Prostate gland (tissue), 2 donors: ENCODE measurements at regions not wholly inside any gene's neighbourhood (a gene's known extent, or its start where the extent isn't known, plus 50 kb on each side); places are given as distances from the start of the nearest gene placed in this dataset.

Source experiments
- DNase-seq: peaks from one replicate; pipeline ENCODE4 v3.0.0-alpha.2; 2019; ENCODE audit warnings: low spot score
- H3K27ac ChIP-seq, 2 donors: fragments of 200-600 bp; sonication (generic); 2 replicates each; pipeline ENCODE4 v1.5.1; 2017 to 2019
- H3K27me3 ChIP-seq: fragments of 200-600 bp; sonication (generic); replicated peaks from 2 replicates; pipeline ENCODE4 v1.5.1; 2019; ENCODE audit not compliant: insufficient read depth
- H3K36me3 ChIP-seq, 2 donors: fragments of 200-600 bp; sonication (generic); 1 replicate in 1 of 2; 2 replicates in 1 of 2; pipeline versions ENCODE4 v1.5.1 to v1.8.1; 2017 to 2019
- H3K4me1 ChIP-seq: fragments of 200-600 bp; sonication (generic); replicated peaks from 2 replicates; pipeline ENCODE4 v1.5.1; 2019
- H3K4me3 ChIP-seq, 2 donors: fragments of 200-600 bp; sonication (generic); 2 replicates each; pipeline ENCODE4 v1.5.1; 2017 to 2019
- H3K9me3 ChIP-seq: fragments of 200-600 bp; sonication (generic); 2 replicates; pipeline ENCODE4 v1.5.1; 2017
- CTCF ChIP-seq, 4 experiments: fragments of 200-600 bp in 2 of 4; fragments of 450-650 bp in 2 of 4; sonication (generic) in 2 of 4; IDR thresholded peaks; 1 replicate in 3 of 4; 2 replicates in 1 of 4; pipeline ENCODE4 v1.5.1; 2016 to 2019; ENCODE audit warnings: antibody characterized with exemption in 4 of 4, mild to moderate bottlenecking in 2 of 4, moderate library complexity in 2 of 4
- POLR2A ChIP-seq: fragments of 450-650 bp; IDR thresholded peaks from one replicate; pipeline ENCODE4 v1.6.1; 2016; ENCODE audit warnings: antibody characterized with exemption, mild to moderate bottlenecking
- POLR2AphosphoS5 ChIP-seq: sonication (generic); formaldehyde crosslinking; IDR thresholded peaks from one replicate; pipeline ENCODE4 v1.6.1; 2017; ENCODE audit warnings: antibody characterized with exemption
- WGBS: methylation state at CpG from one replicate; pipeline ENCODE4 v1.1.5; 2018; 5-methylcytosine and 5-hydroxymethylcytosine counted together
- intact Hi-C: fragments of 100-400 bp; cut with DNase I; formaldehyde crosslinking; loops from one replicate; pipeline ENCODE4 v1.14.2; 2022

- Histone ChIP-seq H3K27ac (no peak overlapping the region), H3K4me1 (no peaks in the 10 kb centered on the region), H3K4me3 (no peak overlapping the region), H3K36me3 (no peaks in the 10 kb centered on the region), H3K9me3 (no peaks in the 10 kb centered on the region), H3K27me3 (no peaks in the 10 kb centered on the region)
- intact Hi-C loops, result no loop called here
- no peak for DNase-seq
- 76% methylated on average over 1 of the region's 1 CpG for WGBS
- no peak for TF ChIP-seq POLR2A
- no peak for TF ChIP-seq CTCF (IDR thresholded peaks at IDR 0.05)
- TF ChIP-seq POLR2AphosphoS5, result no peak
Observed at GRCh38 chr7:91515961-91516360, 251.7 kb downstream of the FZD1 start.

DNA sequence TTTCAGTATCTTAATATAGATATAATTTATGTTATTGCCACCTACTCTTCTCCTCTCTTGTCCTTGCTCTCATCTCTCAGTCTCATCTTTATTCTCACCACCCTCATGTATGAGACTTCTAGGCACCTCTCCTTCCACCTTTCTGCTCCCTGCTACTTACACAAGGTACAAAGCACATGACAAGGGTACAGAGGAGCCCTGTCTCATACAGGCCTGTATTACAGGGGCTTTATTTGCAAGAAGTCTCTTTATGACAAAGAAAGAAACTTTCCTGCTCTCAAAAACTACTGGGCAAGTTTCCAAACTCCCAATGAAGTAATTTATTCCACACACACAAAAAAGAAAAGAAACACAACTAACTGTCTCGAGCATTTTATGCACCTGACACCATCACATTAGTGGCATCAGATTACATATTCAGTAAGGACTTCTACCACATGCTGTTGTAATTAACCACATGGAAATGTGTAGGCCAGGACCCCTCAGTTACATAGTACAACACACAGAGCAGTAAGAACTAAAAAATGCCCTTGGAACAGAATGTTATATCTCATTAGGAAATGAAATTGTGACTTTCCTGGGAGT, 253.1 kb downstream of the FZD1 start:
- no peak for DNase-seq
- Histone ChIP-seq H3K27ac (no peak overlapping the region), H3K4me1 (no peaks in the 10 kb centered on the region), H3K36me3 (no peaks in the 10 kb centered on the region), H3K4me3 (no peak overlapping the region), H3K27me3 (no peaks in the 10 kb centered on the region), H3K9me3 (no peaks in the 10 kb centered on the region)
- intact Hi-C loops, result no loop called here
- WGBS, result 34% methylated on average over 1 of the region's 1 CpG
- TF ChIP-seq CTCF (IDR thresholded peaks at IDR 0.05), result no peak
- TF ChIP-seq POLR2A, result no peak
- no peak for TF ChIP-seq POLR2AphosphoS5

DNA sequence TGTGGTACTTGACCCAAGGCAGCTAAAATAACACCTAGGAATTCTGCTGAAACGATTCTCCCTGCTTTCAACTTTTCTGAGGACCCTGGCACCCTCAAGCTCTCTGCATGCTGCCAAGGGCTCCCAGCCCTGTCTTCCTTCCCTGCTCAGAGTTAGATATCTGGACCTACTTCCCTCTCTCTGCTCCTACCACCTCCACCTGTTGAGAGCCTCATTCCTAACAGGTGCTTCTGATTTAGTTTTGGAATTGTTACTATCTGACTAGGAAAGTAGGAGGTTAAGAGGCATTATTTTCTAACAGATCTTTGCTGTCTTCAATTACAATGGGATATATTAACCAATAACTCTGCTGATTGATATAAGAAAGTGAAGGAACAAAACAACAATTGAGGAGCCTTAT, 253.8 kb downstream of the FZD1 start:
- H3K27ac ChIP-seq, result no peak overlapping the region
- H3K9me3 ChIP-seq, result no peaks in the 10 kb centered on the region
- no peaks in the 10 kb centered on the region for H3K27me3 ChIP-seq
- H3K36me3 ChIP-seq, result no peaks in the 10 kb centered on the region
- TF ChIP-seq CTCF (IDR thresholded peaks at IDR 0.05), result no peak
- TF ChIP-seq POLR2AphosphoS5, result no peak
- no peak for TF ChIP-seq POLR2A
- DNase-seq, result no peak
- H3K4me3 ChIP-seq, result no peak overlapping the region
- intact Hi-C loops, result no loop called here
- no peaks in the 10 kb centered on the region for H3K4me1 ChIP-seq
- WGBS, result 84% methylated on average over 1 of the region's 1 CpG

GRCh38 chr7:91519241-91520158, 255.3 kb downstream of the FZD1 start:
- H3K4me3 ChIP-seq, result no peak overlapping the region
- no peak overlapping the region for H3K27ac ChIP-seq
- no peaks in the 10 kb centered on the region for H3K9me3 ChIP-seq
- 81% methylated on average over 8 of the region's 8 CpGs for WGBS
- TF ChIP-seq POLR2A, result no peak
- no peak for TF ChIP-seq POLR2AphosphoS5
- TF ChIP-seq CTCF (IDR thresholded peaks at IDR 0.05), result no peak
- intact Hi-C loops, result no loop called here
- no peaks in the 10 kb centered on the region for H3K4me1 ChIP-seq
- no peaks in the 10 kb centered on the region for H3K36me3 ChIP-seq
- no peaks in the 10 kb centered on the region for H3K27me3 ChIP-seq
- DNase-seq, result no peak

DNA sequence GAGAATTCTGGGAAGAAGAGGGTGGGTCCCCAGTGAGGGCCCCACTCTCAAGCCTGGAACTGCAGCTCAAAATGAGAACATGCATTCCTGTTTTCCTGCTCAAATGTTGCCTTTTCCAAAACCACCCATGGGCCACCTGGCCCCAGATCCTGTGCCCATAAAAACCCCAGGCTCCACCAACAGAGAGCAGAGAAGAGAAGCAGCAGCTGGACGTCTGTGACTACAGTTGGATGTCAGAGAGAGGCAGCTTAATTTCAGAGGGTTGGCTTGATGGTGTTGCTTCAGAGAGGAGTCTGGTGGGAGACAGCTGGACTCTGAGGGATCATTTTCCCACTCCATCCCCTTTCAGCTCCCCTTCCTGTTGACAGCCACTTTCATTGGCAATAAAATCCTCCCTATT, 256.4 kb downstream of the FZD1 start:
- intact Hi-C loops, result no loop called here
- H3K9me3 ChIP-seq, result no peaks in the 10 kb centered on the region
- TF ChIP-seq POLR2AphosphoS5 (no peak), CTCF (IDR thresholded peaks at IDR 0.05) (no peak), POLR2A (no peak)
- DNase-seq, result no peak
- no peak overlapping the region for H3K27ac ChIP-seq
- H3K4me3 ChIP-seq, result no peak overlapping the region
- 79% methylated on average over 1 of the region's 1 CpG for WGBS
- no peaks in the 10 kb centered on the region for H3K4me1 ChIP-seq
- no peaks in the 10 kb centered on the region for H3K27me3 ChIP-seq
- H3K36me3 ChIP-seq, result no peaks in the 10 kb centered on the region
